Esophagus muscularis mucosa (tissue), 4 donors: ENCODE measurements at regions not wholly inside any gene's neighbourhood (a gene's known extent, or its start where the extent isn't known, plus 50 kb on each side); places are given as distances from the start of the nearest gene placed in this dataset.

Source experiments
- CTCF ChIP-seq, 3 experiments: fragments of 200-600 bp in 2 of 3; fragments of 450-650 bp in 1 of 3; sonication (generic) in 2 of 3; IDR thresholded peaks; one replicate each; pipeline ENCODE4 v1.5.1; 2017 to 2019; ENCODE audit warnings: antibody characterized with exemption in 3 of 3, mild to moderate bottlenecking in 2 of 3, moderate library complexity in 1 of 3
- EP300 ChIP-seq: sonication (generic); formaldehyde crosslinking; IDR thresholded peaks from one replicate; pipeline ENCODE4 v1.6.1; 2017; ENCODE audit warnings: antibody characterized with exemption
- POLR2A ChIP-seq: fragments of 450-650 bp; IDR thresholded peaks from one replicate; pipeline ENCODE4 v1.6.1; 2017; ENCODE audit warnings: antibody characterized with exemption, moderate library complexity, mild to moderate bottlenecking, low read depth
- POLR2AphosphoS5 ChIP-seq, 2 donors: sonication (generic); formaldehyde crosslinking; IDR thresholded peaks; one replicate each; pipeline ENCODE4 v1.6.1; 2017; ENCODE audit warnings: antibody characterized with exemption in 2 of 2

GRCh38 chr2:239778861-239779558, 246.1 kb downstream of the NDUFA10 start:
- TF ChIP-seq CTCF (IDR thresholded peaks at IDR 0.05) (no peak), POLR2AphosphoS5 (IDR thresholded peaks at IDR 0.05) (no peak), POLR2A (no peak), EP300 (no peak)
